Cardiac muscle cell (in vitro differentiated cells and primary cell): ENCODE measurements at regions not wholly inside any gene's neighbourhood (a gene's known extent, or its start where the extent isn't known, plus 50 kb on each side); places are given as distances from the start of the nearest gene placed in this dataset.

Experiments
- DNase-seq, 2 donors: peaks; one replicate each; pipeline versions ENCODE4 v3.0.0 to v3.0.0-alpha.2; 2010 to 2017; ENCODE audit warnings: low read depth in 1 of 2, low spot score in 1 of 2
- H3K27ac ChIP-seq: fragments of 200-600 bp; sonication (generic); 2 replicates; pipeline ENCODE4 v1.5.1; 2016
- H3K27me3 ChIP-seq: fragments of 200-600 bp; sonication (generic); 2 replicates; pipeline ENCODE4 v1.6.0; 2016; ENCODE audit warnings: control low read depth
- H3K36me3 ChIP-seq: fragments of 200-600 bp; sonication (generic); 2 replicates; pipeline ENCODE4 v1.5.1; 2016; ENCODE audit warnings: control low read depth
- H3K4me1 ChIP-seq: fragments of 200-600 bp; sonication (generic); 2 replicates; pipeline ENCODE4 v1.8.1; 2017; ENCODE audit warnings: low read depth, mild to moderate bottlenecking, mixed run types
- H3K4me3 ChIP-seq: fragments of 200-600 bp; sonication (generic); 2 replicates; pipeline ENCODE4 v1.5.1; 2016; ENCODE audit warnings: mild to moderate bottlenecking
- H3K9me3 ChIP-seq: fragments of 200-600 bp; sonication (generic); 2 replicates; pipeline ENCODE4 v1.5.1; 2017; ENCODE audit warnings: low read depth, mild to moderate bottlenecking, control low read depth
- TF ChIP-seq, protein P1 (sequence below): IDR thresholded peaks from 2 replicates; pipeline ENCODE4 v1.5.1; 2012; ENCODE audit warnings: low read depth, mild to moderate bottlenecking, low read length

DNA sequence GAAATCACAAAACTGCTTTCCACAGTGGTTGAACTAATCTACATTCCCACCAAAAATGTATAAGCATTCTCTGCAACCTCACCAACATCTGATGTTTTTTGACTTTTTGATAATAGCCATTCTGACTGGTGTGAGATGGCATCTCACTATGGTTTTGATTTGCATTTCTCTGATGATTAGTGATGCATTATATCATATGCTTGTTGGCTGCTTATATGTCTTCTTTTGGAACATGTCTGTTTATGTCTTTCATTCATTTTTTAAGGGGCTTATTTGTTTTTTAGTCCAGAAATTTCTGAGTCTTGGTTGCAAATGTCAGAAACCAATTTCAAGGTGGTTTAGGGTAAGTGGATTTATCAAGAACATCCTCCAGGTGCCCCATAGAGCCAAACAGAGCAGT is 484.8 kb upstream of the TSHZ3 start:
- TF ChIP-seq, protein P1, sequence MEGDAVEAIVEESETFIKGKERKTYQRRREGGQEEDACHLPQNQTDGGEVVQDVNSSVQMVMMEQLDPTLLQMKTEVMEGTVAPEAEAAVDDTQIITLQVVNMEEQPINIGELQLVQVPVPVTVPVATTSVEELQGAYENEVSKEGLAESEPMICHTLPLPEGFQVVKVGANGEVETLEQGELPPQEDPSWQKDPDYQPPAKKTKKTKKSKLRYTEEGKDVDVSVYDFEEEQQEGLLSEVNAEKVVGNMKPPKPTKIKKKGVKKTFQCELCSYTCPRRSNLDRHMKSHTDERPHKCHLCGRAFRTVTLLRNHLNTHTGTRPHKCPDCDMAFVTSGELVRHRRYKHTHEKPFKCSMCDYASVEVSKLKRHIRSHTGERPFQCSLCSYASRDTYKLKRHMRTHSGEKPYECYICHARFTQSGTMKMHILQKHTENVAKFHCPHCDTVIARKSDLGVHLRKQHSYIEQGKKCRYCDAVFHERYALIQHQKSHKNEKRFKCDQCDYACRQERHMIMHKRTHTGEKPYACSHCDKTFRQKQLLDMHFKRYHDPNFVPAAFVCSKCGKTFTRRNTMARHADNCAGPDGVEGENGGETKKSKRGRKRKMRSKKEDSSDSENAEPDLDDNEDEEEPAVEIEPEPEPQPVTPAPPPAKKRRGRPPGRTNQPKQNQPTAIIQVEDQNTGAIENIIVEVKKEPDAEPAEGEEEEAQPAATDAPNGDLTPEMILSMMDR: no peak

DNA sequence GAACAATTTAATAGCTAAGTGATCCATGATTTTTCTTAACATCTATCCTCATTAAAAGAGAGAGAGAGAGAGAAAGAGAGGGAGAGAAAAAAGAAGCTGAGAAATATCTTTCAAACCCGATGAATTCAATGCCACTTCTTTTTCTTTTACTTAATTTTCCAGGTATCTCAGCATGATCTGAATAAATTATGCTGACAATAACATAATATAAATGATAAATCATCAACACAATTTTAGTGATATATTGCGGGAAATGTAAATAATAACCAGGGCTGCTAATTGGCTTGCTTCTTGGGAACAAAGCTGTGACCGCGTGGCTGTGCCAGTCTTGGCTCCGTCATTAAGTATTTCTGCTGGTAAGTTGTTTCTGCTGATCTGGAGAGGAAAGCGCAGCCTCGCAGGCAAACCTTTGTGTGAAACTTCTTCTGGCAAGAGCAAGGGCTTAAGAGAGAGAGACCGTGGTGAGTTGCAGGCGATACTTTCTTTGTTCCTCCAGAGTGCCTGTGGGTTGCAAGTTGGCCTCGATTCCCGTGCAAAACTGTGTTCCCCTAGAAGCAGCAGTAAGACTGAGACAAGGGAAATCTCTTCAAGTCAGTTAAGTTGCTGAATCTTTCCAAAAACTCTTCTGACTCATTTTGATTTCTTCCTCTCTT is 489.1 kb upstream of the TSHZ3 start:
- Histone ChIP-seq H3K4me3 (no peak overlapping the region), H3K4me1 (no peaks in the 10 kb centered on the region), H3K9me3 (no peaks in the 10 kb centered on the region), H3K27me3 (no peaks in the 10 kb centered on the region), H3K36me3 (no peaks in the 10 kb centered on the region), H3K27ac (no peak overlapping the region)
- TF ChIP-seq, protein P1: no peak
- peak in 1 of 2 donors; percentile 11 for DNase-seq

More for the DNA sequence above, 484.8 kb upstream of the TSHZ3 start:
- Histone ChIP-seq H3K36me3 (no peaks in the 10 kb centered on the region), H3K9me3 (no peaks in the 10 kb centered on the region), H3K4me1 (no peaks in the 10 kb centered on the region), H3K27me3 (no peaks in the 10 kb centered on the region), H3K4me3 (no peak overlapping the region), H3K27ac (no peak overlapping the region)
- DNase-seq: no peak

DNA sequence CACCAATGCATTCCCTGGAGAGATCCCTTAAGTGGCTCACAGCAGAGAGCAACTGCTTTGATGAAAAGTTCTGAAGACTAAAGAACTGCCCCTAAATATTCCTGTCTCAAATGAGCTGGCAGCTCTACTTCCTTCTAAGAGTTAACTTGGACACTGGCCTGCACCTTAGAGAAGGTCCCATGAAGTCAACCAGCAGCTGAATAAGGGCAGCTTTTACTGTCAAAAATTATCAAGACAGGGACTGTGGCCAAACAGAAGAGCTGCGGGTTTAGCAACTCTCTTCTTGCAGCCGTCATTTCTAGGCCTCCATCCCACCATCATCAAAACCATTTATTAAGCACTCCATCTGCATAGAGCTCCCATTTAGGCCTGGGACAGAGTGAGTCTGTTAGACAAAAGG is 491.1 kb upstream of the TSHZ3 start:
- Histone ChIP-seq H3K36me3 (no peaks in the 10 kb centered on the region), H3K27ac (no peak overlapping the region), H3K4me3 (no peak overlapping the region), H3K4me1 (no peaks in the 10 kb centered on the region), H3K9me3 (no peaks in the 10 kb centered on the region), H3K27me3 (no peaks in the 10 kb centered on the region)
- TF ChIP-seq, protein P1: no peak
- no peak for DNase-seq

DNA sequence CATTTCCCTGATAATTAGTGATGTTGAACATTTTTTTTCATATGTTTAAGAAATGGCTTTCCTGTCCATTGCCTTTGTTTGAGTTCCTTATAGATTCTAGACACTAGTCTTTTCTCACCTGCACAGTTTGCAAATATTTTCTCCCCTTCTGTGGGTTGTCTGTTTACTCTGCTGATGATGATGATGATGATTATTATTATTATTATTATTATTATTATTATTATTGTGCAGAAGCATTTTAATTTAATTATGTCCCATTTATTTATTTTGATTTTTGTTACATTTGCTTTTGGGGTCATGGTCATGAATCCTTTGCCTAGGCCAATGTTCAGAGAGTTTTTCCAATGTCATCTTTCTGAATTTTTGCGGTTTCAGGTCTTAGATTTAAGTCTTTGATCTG is 492.5 kb upstream of the TSHZ3 start:
- H3K9me3 ChIP-seq: no peaks in the 10 kb centered on the region
- H3K4me1 ChIP-seq: no peaks in the 10 kb centered on the region
- no peak overlapping the region for H3K27ac ChIP-seq
- H3K27me3 ChIP-seq: no peaks in the 10 kb centered on the region
- H3K36me3 ChIP-seq: no peaks in the 10 kb centered on the region
- TF ChIP-seq, protein P1: no peak
- no peak overlapping the region for H3K4me3 ChIP-seq
- DNase-seq: no peak

DNA sequence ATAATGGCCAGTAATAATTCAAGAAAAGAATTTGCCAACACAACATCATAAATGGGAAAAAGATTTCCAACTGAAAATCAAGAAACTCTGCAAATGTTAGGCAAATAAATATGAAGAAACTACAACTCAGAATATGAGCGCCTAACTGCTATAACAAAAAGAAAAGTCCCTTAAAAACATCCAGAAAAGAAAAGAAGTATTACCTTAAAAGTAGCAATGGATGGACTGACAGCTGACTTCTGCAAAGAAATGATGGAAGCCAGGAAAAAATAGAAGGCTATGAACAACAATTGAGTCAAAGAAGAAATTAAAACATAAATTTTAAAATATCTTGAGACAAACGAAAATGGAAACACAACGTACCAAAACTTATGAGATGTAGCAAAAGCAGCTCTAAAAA is 482.3 kb upstream of the ZNF507 start:
- H3K36me3 ChIP-seq: no peaks in the 10 kb centered on the region
- no peak overlapping the region for H3K27ac ChIP-seq
- no peak overlapping the region for H3K4me3 ChIP-seq
- H3K4me1 ChIP-seq: no peaks in the 10 kb centered on the region
- no peak for DNase-seq
- H3K9me3 ChIP-seq: peaks cover 2% of the 10 kb centered on the region
- TF ChIP-seq, protein P1: no peak
- no peaks in the 10 kb centered on the region for H3K27me3 ChIP-seq
